Islet precursor cell (in vitro differentiated cells): ENCODE measurements at regions not wholly inside any gene's neighbourhood (a gene's known extent, or its start where the extent isn't known, plus 50 kb on each side); places are given as distances from the start of the nearest gene placed in this dataset.

Experiments used
- DNase-seq: peaks from one replicate; pipeline ENCODE4 v3.0.0-alpha.2; 2018

GRCh38 chr6:105844275-105844883 lies 241.8 kb upstream of the PRDM1 start:
- no peak for DNase-seq

DNA sequence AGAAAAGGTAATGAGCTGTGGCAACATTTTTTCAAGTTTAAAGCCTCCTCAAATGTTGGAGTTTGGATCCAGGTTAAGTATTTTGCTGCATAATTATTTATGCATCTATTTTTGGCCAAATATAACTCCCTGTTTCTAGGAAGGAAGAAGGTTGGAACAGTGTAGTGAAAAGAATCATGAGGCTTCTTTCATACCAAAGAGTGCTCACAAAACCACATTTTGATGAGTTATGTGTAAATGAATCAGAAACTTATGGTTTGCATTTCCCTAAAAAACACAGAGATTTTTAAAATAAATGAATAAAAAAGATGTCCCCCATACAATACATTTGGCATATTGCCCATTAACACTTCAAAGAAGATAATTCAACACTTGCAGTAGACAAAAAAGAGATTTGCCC lies 246.9 kb upstream of the PRDM1 start:
- no peak for DNase-seq

GRCh38 chr6:105838171-105838570 lies 248.0 kb upstream of the PRDM1 start:
- no peak for DNase-seq

- no peak for DNase-seq
Measured at GRCh38 chr6:105836889-105837288, 249.2 kb upstream of the PRDM1 start.

DNA sequence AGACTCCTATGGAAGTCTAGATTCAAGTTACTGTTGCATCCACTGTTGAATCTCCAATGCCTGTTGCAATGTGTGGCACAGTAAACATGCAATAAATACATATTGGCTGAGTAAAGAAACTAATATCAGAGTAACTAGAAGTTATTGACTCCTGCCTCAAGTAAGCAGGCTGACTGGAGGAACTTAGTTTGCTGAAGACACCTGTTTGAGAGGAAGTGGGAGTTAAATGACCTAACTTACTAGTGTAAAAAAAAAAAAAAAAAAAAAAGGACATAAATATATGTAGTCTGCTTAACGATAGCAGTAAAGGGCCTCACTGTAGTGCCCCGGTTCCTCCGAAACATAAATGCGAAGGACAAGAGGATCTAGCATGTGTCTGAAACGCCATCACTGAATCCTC lies 249.8 kb upstream of the PRDM1 start:
- no peak for DNase-seq

DNA sequence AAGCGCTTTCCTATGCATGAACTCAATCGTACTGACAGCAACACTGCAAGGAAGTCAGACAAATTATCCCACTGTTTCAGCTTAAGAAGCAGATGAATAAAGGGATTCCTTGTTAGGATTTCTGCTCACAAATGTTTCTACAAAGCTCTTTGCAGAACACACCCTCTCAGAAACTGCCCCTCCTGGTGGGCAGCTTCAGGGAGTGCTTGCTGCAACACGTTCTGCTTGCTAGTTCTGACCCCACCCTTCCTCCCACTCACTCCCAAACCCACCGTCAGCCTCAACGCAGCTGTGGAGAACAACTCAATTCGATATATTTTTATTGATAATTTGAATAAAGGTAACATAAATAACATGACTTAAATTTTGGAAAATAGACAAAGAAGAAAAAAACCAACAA lies 250.8 kb upstream of the PRDM1 start:
- DNase-seq, result peak; percentile 87

- no peak for DNase-seq
Measured at GRCh38 chr6:105833959-105834947, 251.9 kb upstream of the PRDM1 start.

- no peak for DNase-seq
Measured at GRCh38 chr6:105832313-105832761, 253.8 kb upstream of the PRDM1 start.

DNA sequence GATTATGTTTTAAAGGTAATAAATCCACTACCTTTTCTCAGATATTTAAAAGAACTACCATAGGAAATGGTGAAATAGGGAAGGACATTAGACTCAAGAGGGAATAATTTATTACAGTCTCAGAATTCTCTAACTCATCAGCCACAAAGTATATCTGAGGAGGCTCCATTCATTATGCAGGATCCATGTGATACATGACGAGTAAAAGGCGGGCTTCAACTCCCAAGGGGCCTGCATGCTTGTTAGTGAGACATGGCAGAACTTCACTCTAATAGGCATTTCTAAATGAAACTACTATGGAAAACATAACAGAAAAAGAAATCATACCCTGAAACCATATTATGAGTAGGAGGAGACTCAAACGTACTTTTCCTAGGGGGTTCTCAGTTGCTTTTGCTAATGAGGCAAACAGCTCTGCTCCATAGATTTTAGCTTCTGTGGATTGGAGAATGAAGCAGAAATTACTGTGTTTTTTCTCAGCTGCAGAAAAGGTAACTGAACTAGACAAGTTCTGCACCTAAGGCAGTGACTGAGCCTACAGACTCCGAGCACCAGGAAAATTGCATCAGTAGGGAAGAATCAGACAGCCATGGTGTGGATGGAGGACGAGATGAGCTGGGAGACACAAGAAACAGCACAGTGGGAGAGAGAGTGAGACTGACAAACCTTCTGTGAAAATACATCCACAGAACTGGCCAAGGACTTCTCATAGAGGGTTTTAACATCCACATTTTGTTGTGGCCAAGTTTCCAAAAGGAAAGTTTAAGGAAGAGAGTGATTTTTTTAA lies 254.6 kb upstream of the PRDM1 start:
- no peak for DNase-seq

GRCh38 chr6:105825210-105825609 lies 260.9 kb upstream of the PRDM1 start:
- DNase-seq, result no peak

DNA sequence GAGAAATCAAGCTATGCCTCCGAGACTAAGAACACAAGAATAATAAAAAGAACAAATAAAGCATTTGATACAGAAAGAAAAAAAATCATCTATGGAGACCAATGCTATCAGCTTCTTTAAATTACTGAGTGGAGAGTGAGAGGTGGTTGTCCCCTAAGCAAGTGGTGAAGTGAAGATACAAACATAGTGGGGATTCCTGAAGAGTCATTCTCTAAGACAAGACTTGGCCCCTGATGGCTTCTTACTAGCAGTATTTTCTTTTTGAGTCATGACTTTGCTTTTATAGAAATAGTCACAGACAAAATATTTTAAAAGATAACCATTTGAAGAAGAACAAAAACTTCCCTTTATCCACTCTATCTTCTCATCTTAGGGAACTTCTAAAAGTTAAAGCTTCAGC lies 261.4 kb upstream of the PRDM1 start:
- DNase-seq, result no peak

GRCh38 chr6:105821777-105822176 lies 264.4 kb upstream of the PRDM1 start:
- DNase-seq, result no peak

GRCh38 chr6:105821027-105821426 lies 265.1 kb upstream of the PRDM1 start:
- no peak for DNase-seq

GRCh38 chr6:105819745-105820144 lies 266.4 kb upstream of the PRDM1 start:
- DNase-seq, result no peak

GRCh38 chr6:105818505-105818904 lies 267.6 kb upstream of the PRDM1 start:
- DNase-seq, result no peak

DNA sequence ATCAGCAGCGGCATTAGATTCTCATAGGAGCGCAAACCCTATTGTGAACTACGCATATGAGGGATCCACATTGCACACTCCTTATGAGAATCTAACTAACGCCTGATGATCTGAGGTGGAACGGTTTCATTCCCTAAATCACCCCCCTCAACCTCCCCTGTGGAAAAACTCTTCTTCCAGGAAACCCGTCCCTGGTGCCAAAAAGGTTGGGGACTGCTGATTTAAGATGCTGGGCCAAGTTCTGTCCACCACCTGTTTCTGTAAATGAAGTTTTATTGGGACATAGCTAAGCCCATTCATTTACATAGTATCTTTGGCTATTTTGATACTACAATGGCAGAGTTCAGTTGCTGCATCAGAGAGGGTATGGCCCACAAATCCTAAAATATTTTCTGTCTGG lies 268.2 kb upstream of the PRDM1 start:
- no peak for DNase-seq

GRCh38 chr6:105817370-105817769 lies 268.8 kb upstream of the PRDM1 start:
- DNase-seq, result no peak

DNA sequence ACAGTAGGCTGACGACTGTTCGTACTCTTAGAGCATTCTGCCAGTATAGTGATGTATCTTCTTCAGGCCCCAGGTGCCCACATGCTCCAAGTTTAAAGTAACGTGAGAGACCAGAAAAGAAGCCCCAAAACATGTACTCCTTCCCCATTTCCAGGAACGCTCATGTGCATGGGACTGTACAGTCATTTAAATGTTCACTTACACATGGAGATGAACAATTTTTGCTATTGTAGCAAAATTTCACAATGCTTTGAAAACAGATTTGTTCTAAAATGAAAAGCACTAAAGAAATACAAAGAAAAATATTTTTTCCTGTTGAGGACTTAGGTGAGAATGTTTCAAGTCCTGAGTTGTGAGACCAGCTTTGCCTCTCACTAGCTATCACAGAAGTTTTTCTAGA lies 269.3 kb upstream of the PRDM1 start:
- no peak for DNase-seq

DNA sequence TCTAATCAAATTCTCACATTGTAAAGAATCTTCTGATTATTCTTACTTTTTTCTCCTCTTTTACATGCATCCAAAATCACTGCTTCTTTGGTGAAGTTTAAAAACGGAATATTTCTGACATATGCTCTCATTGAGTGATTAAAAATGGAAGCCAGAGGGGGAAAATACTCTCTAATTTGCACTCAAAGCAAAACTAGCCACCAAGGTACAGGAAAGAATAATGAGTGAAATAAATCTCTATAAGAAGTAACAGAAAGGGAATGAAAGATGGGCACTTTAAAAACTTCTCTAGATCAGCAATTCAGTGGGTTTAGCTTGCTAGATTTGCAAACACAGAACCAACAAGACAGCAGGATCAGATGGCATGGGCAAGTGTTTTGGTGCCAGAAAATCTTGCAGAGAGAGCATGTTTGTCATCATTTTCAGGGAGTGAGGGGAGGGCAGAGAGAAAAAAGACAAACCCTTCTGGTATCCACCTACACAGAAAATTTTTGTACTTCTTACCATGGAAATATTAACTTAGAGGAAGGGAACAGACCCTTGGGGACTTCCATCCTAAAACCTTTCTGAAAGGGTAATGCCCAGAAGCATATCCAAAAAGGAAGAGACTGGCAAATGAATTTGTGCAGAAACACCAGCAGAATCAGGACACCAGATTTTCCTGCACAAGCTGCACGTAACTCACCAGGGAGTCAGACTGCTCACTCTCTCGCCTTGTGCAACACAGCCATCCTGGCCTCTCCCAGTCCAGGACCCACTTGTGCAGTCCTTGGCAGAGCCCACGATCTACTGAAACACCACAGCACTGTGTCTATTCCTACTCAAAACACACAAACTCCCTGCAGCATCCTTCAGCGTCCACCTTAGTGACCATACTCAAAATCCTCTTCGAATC lies 270.2 kb upstream of the PRDM1 start:
- DNase-seq, result no peak

- peak; percentile 61 for DNase-seq
Measured at GRCh38 chr6:105814745-105815536, 271.2 kb upstream of the PRDM1 start.

DNA sequence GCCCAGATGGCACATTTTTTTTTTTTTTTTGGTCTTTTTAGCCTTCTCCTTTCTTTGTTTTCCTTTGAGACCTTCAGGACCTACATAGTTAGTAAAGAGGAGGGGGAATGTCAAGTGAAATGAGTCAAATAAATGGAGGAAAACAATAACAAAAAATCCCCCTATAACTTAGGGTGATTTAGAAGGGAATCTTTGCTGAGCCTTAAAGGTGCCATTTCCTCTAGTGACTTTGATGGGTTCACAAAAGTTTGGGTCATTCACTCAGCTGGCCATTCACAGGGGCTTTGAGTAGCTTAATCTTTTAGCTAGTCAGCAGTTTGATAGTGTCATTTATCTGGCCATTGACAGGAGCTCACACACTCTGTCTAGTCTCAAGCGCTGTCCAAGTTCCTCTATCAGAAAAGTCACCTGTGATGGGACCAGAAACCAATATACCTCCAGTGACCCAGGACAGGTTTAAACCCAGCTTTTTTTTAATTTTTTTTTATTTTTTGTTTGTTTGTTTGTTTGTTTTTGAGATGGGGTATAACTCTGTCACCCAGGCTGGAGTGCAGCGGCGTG lies 275.1 kb upstream of the PRDM1 start:
- no peak for DNase-seq
